ENCODE measurements at regions not wholly inside any gene's neighbourhood (a gene's known extent, or its start where the extent isn't known, plus 50 kb on each side); places are given as distances from the start of the nearest gene placed in this dataset.
"Not testable (repeated sequence)": the region's sequence is repeated elsewhere in the genome, so short reads cannot be mapped to it uniquely, and the experiment has no call there.

GRCh38 chr6:133809406-133809805 lies 79.5 kb upstream of the TCF21 start:
- H3K4me3 Mint-ChIP-seq, result no peak overlapping the region
- peaks cover 11% of the 10 kb centered on the region for H3K27me3 Mint-ChIP-seq
- no peaks in the 10 kb centered on the region for H3K9me3 Mint-ChIP-seq
- ATAC-seq (ENCODE audit: low read depth) (no peak), DNase-seq (no peak)
- no peak overlapping the region for H3K27ac Mint-ChIP-seq
- POLR2A ChIA-PET, result no interaction called here
- no peaks in the 10 kb centered on the region for H3K36me3 Mint-ChIP-seq
- H3K4me1 Mint-ChIP-seq, result no peaks in the 10 kb centered on the region

DNA sequence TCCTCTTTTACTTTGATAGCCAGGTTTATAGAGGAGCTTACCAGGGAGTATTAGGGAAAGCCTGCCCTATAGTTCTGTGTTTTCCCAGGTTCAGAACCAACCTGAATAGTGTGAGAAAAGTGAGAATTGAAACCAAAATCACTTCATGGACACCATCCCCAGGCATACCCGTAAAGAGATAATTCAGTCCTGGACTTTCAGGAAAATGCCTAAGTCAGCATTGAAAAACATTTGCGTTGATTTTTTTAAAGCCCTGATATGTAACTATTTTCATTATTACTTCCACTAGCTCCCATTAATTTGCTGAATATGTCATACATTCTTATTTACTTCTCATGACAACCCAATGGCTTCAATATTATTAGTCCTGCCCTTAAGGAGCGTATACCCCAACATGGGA lies 77.4 kb upstream of the TCF21 start:
- no peak overlapping the region for H3K27ac Mint-ChIP-seq
- DNase-seq, result no peak
- no peak for ATAC-seq (ENCODE audit: low read depth)
- no peaks in the 10 kb centered on the region for H3K36me3 Mint-ChIP-seq
- H3K9me3 Mint-ChIP-seq, result no peaks in the 10 kb centered on the region
- H3K4me3 Mint-ChIP-seq, result no peak overlapping the region
- POLR2A ChIA-PET, result no interaction called here
- H3K4me1 Mint-ChIP-seq, result no peaks in the 10 kb centered on the region
- peaks cover 16% of the 10 kb centered on the region for H3K27me3 Mint-ChIP-seq

DNA sequence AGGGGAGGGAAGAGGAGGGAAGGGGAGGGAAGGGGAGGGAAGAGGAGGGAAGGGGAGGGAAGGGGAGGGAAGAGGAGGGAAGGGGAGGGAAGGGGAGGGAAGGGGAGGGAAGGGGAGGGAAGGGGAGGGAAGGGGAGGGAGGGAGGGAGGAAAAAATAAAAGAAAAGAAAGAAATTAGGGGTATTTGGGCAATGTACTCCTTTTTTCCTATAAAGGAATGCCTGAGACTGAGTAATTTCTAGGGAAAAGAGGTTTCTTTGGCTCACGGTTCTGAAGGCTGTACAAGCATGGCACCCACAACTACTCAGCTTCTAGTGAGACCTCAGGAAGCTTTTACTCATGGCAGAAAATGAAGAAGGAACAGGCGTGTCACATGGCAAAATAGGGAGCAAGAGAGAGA lies 76.5 kb upstream of the TCF21 start:
- DNase-seq; H3K27ac Mint-ChIP-seq; H3K36me3 Mint-ChIP-seq; POLR2A ChIA-PET; H3K4me1 Mint-ChIP-seq; H3K9me3 Mint-ChIP-seq; ATAC-seq (ENCODE audit: low read depth); H3K4me3 Mint-ChIP-seq: not testable (repeated sequence)
- H3K27me3 Mint-ChIP-seq, result peaks cover 16% of the 10 kb centered on the region

DNA sequence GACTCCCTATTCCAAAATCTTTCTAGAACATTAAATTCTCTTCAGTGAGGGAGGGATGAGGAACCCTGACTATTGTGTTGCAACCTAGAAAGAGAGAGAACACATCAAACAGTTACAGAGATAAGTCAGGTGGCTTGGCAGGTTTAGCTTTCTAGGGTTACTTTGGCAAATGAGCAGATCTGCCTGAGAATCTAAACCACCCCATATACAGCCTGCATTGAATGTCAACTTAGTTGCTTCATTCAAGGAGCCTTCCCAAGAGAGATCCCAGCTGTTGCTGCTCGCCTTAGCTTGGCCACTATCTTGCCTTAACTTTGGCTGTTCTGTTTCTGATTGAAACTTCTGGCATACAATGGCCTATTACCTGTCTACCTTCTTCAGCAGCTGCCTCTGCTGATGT lies 74.7 kb upstream of the TCF21 start:
- no peak overlapping the region for H3K27ac Mint-ChIP-seq
- H3K36me3 Mint-ChIP-seq, result no peaks in the 10 kb centered on the region
- ATAC-seq (ENCODE audit: low read depth) (no peak), DNase-seq (no peak)
- no peaks in the 10 kb centered on the region for H3K4me1 Mint-ChIP-seq
- H3K4me3 Mint-ChIP-seq, result no peak overlapping the region
- no peaks in the 10 kb centered on the region for H3K9me3 Mint-ChIP-seq
- peaks cover 13% of the 10 kb centered on the region for H3K27me3 Mint-ChIP-seq
- POLR2A ChIA-PET, result no interaction called here

- Mint-ChIP-seq H3K36me3 (no peaks in the 10 kb centered on the region), H3K4me1 (no peaks in the 10 kb centered on the region), H3K27me3 (peaks cover 13% of the 10 kb centered on the region), H3K4me3 (no peak overlapping the region), H3K27ac (no peak overlapping the region), H3K9me3 (no peaks in the 10 kb centered on the region)
- ATAC-seq (ENCODE audit: low read depth), result no peak
- POLR2A ChIA-PET, result no interaction called here
- no peak for DNase-seq
Measured at GRCh38 chr6:133814797-133815196, 74.1 kb upstream of the TCF21 start.

- Mint-ChIP-seq H3K27me3 (peaks cover 13% of the 10 kb centered on the region), H3K36me3 (no peaks in the 10 kb centered on the region), H3K9me3 (no peaks in the 10 kb centered on the region), H3K4me3 (no peak overlapping the region), H3K27ac (no peak overlapping the region), H3K4me1 (no peaks in the 10 kb centered on the region)
- no peak for ATAC-seq (ENCODE audit: low read depth)
- DNase-seq, result no peak
- POLR2A ChIA-PET, result no interaction called here
Measured at GRCh38 chr6:133815313-133815712, 73.6 kb upstream of the TCF21 start.

GRCh38 chr6:133816171-133816570 lies 72.7 kb upstream of the TCF21 start:
- Mint-ChIP-seq H3K27ac (no peak overlapping the region), H3K4me3 (no peak overlapping the region), H3K36me3 (no peaks in the 10 kb centered on the region), H3K9me3 (no peaks in the 10 kb centered on the region), H3K4me1 (no peaks in the 10 kb centered on the region), H3K27me3 (peaks cover 16% of the 10 kb centered on the region)
- POLR2A ChIA-PET, result no interaction called here
- DNase-seq (no peak), ATAC-seq (ENCODE audit: low read depth) (no peak)

DNA sequence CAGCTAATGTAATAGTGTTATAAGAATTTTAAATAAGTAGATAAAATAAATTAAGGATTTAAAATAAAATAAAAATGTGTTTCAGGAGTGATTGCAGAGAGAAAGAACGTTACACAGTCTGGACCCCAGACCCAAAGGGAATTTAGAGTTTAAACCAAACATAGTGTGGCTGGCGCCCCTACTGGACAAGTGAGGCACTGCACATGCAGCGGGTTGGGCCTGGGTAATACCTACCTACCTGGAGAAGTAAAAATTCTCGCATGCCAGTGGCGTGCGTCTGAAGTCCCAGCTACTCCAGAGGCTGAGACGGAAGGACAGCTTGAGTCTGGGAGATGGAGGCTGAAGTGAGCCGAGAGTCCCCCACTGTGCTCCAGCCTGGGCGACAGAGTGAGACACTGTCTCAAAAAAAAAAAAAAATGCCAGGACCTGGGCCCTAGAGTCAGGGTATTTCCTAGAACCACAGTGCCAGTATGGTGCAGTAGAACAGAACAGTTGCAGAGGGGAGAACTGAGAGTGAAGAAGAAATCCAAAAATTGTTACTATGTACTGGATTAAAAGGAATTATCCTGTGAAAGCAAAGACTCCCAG lies 71.4 kb upstream of the TCF21 start:
- H3K36me3 Mint-ChIP-seq, result no peaks in the 10 kb centered on the region
- H3K4me3 Mint-ChIP-seq, result no peak overlapping the region
- no peaks in the 10 kb centered on the region for H3K4me1 Mint-ChIP-seq
- no peaks in the 10 kb centered on the region for H3K9me3 Mint-ChIP-seq
- peaks cover 10% of the 10 kb centered on the region for H3K27me3 Mint-ChIP-seq
- ATAC-seq (ENCODE audit: low read depth) (no peak), DNase-seq (peak; percentile 49)
- POLR2A ChIA-PET, result no interaction called here
- H3K27ac Mint-ChIP-seq, result no peak overlapping the region

DNA sequence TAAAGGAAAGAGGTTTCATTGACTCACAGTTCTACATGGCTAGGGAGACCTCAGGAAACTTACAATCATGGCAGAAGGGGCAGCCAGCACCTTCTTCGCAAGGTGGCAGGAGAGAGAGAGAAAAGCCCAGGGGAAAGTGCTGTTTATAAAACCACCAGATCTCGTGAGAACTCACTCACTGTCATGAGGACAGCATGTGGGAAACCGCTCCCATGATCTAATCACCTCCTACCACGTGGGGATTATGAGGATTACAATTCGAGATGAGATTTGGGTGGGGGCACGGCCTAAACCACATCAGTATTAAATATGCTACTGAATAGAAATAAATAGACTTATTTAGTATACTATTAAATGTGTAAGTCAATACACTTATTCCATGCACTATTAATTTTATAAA lies 70.6 kb upstream of the TCF21 start:
- Mint-ChIP-seq H3K36me3 (no peaks in the 10 kb centered on the region), H3K4me3 (no peak overlapping the region), H3K9me3 (no peaks in the 10 kb centered on the region), H3K27me3 (peaks cover 10% of the 10 kb centered on the region), H3K27ac (no peak overlapping the region), H3K4me1 (no peaks in the 10 kb centered on the region)
- POLR2A ChIA-PET, result no interaction called here
- DNase-seq, result no peak
- ATAC-seq (ENCODE audit: low read depth), result no peak

DNA sequence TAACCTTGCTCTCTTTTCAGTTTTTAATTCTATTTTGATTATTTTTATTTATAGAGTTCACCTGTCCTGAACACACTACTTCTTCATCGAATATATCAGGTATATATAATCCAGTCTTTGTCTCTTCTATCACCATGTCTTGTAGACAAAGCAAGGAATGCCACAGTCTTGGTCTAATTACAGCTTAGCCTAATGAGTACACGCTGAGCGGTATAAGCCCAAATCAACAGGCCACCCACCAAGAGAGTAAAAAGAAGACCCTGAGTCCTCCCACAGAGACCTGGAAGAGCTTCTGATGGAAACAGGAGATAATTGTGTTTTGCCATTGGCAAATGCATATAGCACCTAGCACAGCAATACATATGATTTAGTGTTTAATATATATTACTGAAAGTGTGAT lies 68.7 kb upstream of the TCF21 start:
- Mint-ChIP-seq H3K4me1 (no peaks in the 10 kb centered on the region), H3K27me3 (peaks cover 5% of the 10 kb centered on the region), H3K9me3 (no peaks in the 10 kb centered on the region), H3K27ac (no peak overlapping the region), H3K36me3 (no peaks in the 10 kb centered on the region), H3K4me3 (no peak overlapping the region)
- DNase-seq (no peak), ATAC-seq (ENCODE audit: low read depth) (no peak)
- POLR2A ChIA-PET, result no interaction called here

- no peak for ATAC-seq (ENCODE audit: low read depth)
Measured at GRCh38 chr6:133827766-133828165, 61.1 kb upstream of the TCF21 start.

GRCh38 chr6:133833949-133834359 lies 55.0 kb upstream of the TCF21 start:
- no peaks in the 10 kb centered on the region for H3K36me3 Mint-ChIP-seq
- POLR2A ChIA-PET, result no interaction called here
- no peak overlapping the region for H3K27ac Mint-ChIP-seq
- no peak for ATAC-seq (ENCODE audit: low read depth)
- H3K4me3 Mint-ChIP-seq, result no peak overlapping the region
- no peak for DNase-seq
- H3K9me3 Mint-ChIP-seq, result no peaks in the 10 kb centered on the region
- H3K27me3 Mint-ChIP-seq, result peaks cover 13% of the 10 kb centered on the region
- H3K4me1 Mint-ChIP-seq, result peaks cover 3% of the 10 kb centered on the region

More at GRCh38 chr6:133827766-133828165, 61.1 kb upstream of the TCF21 start:
- H3K4me3 Mint-ChIP-seq, result no peak overlapping the region
- DNase-seq, result no peak
- POLR2A ChIA-PET, result no interaction called here
- H3K4me1 Mint-ChIP-seq, result no peaks in the 10 kb centered on the region
- H3K27ac Mint-ChIP-seq, result no peak overlapping the region
- no peaks in the 10 kb centered on the region for H3K36me3 Mint-ChIP-seq
- peaks cover 15% of the 10 kb centered on the region for H3K27me3 Mint-ChIP-seq
- no peaks in the 10 kb centered on the region for H3K9me3 Mint-ChIP-seq

GRCh38 chr6:133834472-133835170 lies 54.3 kb upstream of the TCF21 start:
- H3K27me3 Mint-ChIP-seq, result peaks cover 16% of the 10 kb centered on the region
- H3K9me3 Mint-ChIP-seq, result no peaks in the 10 kb centered on the region
- no peaks in the 10 kb centered on the region for H3K36me3 Mint-ChIP-seq
- peaks cover 3% of the 10 kb centered on the region for H3K4me1 Mint-ChIP-seq
- POLR2A ChIA-PET, result no interaction called here
- DNase-seq, result no peak
- ATAC-seq (ENCODE audit: low read depth), result no peak
- H3K27ac Mint-ChIP-seq, result no peak overlapping the region
- H3K4me3 Mint-ChIP-seq, result no peak overlapping the region

DNA sequence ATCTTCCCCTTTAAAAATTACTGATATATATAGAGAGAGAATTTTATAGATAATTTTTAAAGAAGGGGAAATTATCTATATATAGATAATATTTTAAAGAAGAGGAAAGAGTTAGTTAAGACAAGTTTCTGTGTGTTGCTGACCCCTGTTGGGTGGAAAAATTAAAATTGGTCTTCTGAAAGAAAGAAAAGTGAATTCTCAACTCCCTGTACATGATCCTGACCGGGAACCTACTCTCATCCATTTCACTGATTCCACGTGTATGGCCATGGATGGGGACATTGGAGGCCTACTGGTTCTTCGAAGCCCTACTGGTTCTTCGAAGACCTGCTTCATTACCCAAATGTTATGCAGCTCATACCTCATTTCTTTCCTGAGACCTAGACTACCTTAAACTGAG lies 53.0 kb upstream of the TCF21 start:
- Mint-ChIP-seq H3K27ac (no peak overlapping the region), H3K36me3 (no peaks in the 10 kb centered on the region), H3K4me1 (peaks cover 3% of the 10 kb centered on the region), H3K4me3 (no peak overlapping the region), H3K27me3 (peaks cover 24% of the 10 kb centered on the region), H3K9me3 (no peaks in the 10 kb centered on the region)
- POLR2A ChIA-PET, result no interaction called here
- DNase-seq (no peak), ATAC-seq (ENCODE audit: low read depth) (no peak)
